ENCODE measurements at regions not wholly inside any gene's neighbourhood (a gene's known extent, or its start where the extent isn't known, plus 50 kb on each side); places are given as distances from the start of the nearest gene placed in this dataset.

DNA sequence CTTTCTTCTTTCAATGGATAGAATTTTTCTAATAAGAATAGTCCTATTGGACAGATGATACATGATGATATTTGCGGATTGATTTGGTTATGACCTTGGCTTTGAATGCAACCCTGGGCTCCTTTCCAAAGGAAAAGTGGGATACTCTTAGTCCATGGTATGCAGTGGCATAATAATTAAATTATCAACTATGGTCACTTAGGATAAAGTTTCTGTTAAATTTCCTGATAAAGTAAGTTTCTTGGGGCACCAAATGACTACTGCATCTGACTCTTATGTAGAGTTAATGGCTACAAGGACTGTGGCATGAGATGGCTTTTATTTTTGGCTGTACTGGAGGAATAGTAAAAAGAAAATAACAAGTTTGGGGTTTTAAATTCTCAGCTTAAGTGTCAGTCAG is 126.7 kb downstream of the QPCT start:
- TF ChIP-seq, protein P1, sequence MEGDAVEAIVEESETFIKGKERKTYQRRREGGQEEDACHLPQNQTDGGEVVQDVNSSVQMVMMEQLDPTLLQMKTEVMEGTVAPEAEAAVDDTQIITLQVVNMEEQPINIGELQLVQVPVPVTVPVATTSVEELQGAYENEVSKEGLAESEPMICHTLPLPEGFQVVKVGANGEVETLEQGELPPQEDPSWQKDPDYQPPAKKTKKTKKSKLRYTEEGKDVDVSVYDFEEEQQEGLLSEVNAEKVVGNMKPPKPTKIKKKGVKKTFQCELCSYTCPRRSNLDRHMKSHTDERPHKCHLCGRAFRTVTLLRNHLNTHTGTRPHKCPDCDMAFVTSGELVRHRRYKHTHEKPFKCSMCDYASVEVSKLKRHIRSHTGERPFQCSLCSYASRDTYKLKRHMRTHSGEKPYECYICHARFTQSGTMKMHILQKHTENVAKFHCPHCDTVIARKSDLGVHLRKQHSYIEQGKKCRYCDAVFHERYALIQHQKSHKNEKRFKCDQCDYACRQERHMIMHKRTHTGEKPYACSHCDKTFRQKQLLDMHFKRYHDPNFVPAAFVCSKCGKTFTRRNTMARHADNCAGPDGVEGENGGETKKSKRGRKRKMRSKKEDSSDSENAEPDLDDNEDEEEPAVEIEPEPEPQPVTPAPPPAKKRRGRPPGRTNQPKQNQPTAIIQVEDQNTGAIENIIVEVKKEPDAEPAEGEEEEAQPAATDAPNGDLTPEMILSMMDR (IDR thresholded peaks at IDR 0.05; ENCODE audit: borderline replicate concordance, extremely low read depth, insufficient read depth), result no peak
- no peaks in the 10 kb centered on the region for H3K4me1 ChIP-seq (ENCODE audit: control insufficient read depth in 2 of 3, insufficient read depth in 2 of 3, low read depth in 1 of 3, low read length in 3 of 3)
- no peak overlapping the region for H3K9ac ChIP-seq (ENCODE audit: low read length in 3 of 3)
- DNase-seq (no peak), FAIRE-seq (no peak)
- intact Hi-C loops (cut with DNase I), result no loop called here
- H3K27me3 ChIP-seq (ENCODE audit: control insufficient read depth, insufficient read depth, low read length), result no peaks in the 10 kb centered on the region
- no peak overlapping the region for H3K27ac ChIP-seq (ENCODE audit: low read depth in 2 of 2, low read length in 2 of 2)
- no peaks in the 10 kb centered on the region for H3K36me3 ChIP-seq (ENCODE audit: control insufficient read depth in 2 of 3, insufficient read depth in 3 of 3, low read length in 3 of 3)
- no peak overlapping the region for H3K4me3 ChIP-seq (ENCODE audit: low read length in 3 of 3)
- H3K9me3 ChIP-seq (ENCODE audit: control insufficient read depth in 2 of 3, insufficient read depth in 1 of 3, low read length in 3 of 3), result no peaks in the 10 kb centered on the region

DNA sequence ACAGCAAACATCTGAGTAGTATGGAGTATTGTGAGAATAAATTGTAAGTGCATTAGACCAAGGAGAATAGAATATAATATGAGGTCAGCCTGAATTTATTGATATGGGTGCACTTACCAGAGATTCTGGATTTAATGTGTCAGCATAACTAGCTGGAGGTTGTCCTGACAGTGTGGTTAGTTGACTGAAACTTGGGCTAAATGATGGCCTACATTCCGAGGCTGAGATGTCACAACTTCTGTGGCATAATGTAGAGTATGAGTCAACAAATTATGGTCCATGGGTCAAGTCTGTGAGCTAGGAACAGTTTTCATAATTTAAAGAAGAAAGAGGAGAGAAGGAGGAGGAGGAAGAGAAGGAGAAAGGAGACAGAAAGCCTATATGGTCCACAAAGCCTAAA is 127.6 kb downstream of the QPCT start:
- FAIRE-seq, result no peak
- Histone ChIP-seq H3K4me3 (ENCODE audit: low read length in 3 of 3) (no peak overlapping the region), H3K27ac (ENCODE audit: low read depth in 2 of 2, low read length in 2 of 2) (no peak overlapping the region), H3K36me3 (ENCODE audit: control insufficient read depth in 2 of 3, insufficient read depth in 3 of 3, low read length in 3 of 3) (no peaks in the 10 kb centered on the region), H3K4me1 (ENCODE audit: control insufficient read depth in 2 of 3, insufficient read depth in 2 of 3, low read depth in 1 of 3, low read length in 3 of 3) (no peaks in the 10 kb centered on the region), H3K27me3 (ENCODE audit: control insufficient read depth, insufficient read depth, low read length) (no peaks in the 10 kb centered on the region), H3K9ac (ENCODE audit: low read length in 3 of 3) (no peak overlapping the region), H3K9me3 (ENCODE audit: control insufficient read depth in 2 of 3, insufficient read depth in 1 of 3, low read length in 3 of 3) (no peaks in the 10 kb centered on the region)
- no peak for DNase-seq
- TF ChIP-seq, protein P1 (IDR thresholded peaks at IDR 0.05; ENCODE audit: borderline replicate concordance, extremely low read depth, insufficient read depth), result no peak
- intact Hi-C loops (cut with DNase I), result no loop called here

DNA sequence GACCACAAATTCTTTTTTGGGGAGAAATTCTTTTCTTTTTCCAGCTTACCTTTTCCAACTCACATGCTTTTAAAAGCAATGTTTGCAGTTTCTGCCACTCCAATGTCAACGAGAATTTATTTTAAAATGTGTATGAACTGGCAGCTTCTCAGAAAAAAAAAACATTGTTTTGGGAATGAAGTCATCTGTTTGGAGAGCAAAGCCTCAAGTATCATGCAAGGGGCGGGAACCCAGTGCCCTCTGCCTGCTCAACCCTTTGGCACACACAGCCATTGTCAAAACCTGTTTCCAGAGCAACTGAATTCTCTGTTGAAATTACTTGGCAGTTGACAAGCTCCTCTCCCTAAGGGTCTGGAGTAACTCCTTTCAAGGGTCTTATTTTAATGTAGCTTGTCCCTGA is 128.5 kb downstream of the QPCT start:
- Histone ChIP-seq H3K4me1 (ENCODE audit: control insufficient read depth in 2 of 3, insufficient read depth in 2 of 3, low read depth in 1 of 3, low read length in 3 of 3) (no peaks in the 10 kb centered on the region), H3K36me3 (ENCODE audit: control insufficient read depth in 2 of 3, insufficient read depth in 3 of 3, low read length in 3 of 3) (no peaks in the 10 kb centered on the region), H3K27ac (ENCODE audit: low read depth in 2 of 2, low read length in 2 of 2) (no peak overlapping the region), H3K9me3 (ENCODE audit: control insufficient read depth in 2 of 3, insufficient read depth in 1 of 3, low read length in 3 of 3) (no peaks in the 10 kb centered on the region), H3K27me3 (ENCODE audit: control insufficient read depth, insufficient read depth, low read length) (no peaks in the 10 kb centered on the region), H3K4me3 (ENCODE audit: low read length in 3 of 3) (no peak overlapping the region), H3K9ac (ENCODE audit: low read length in 3 of 3) (no peak overlapping the region)
- FAIRE-seq (no peak), DNase-seq (peak in 1 of 5 donors; percentile 43)
- intact Hi-C loops (cut with DNase I), result no loop called here
- TF ChIP-seq, protein P1 (IDR thresholded peaks at IDR 0.05; ENCODE audit: borderline replicate concordance, extremely low read depth, insufficient read depth), result no peak

DNA sequence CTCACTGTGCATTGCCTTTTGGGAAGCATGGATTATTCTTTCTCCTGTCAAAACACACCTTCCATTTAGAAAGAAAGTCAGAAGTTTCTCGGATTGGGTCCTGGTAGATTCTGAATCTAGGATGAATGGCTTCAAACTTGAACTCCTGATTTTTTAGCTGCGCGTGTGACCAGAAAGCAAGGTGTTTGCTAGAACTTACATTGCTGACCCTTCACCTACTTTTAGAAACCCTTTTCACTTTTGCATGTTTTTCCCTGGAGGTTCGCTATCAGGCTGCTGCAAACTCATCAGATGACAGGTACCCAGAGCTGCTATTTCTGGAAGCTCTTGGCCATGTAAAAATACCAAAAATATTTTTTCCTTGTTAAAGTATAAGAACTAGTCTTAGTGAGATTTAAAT is 132.0 kb downstream of the QPCT start:
- H3K36me3 ChIP-seq (ENCODE audit: control insufficient read depth in 2 of 3, insufficient read depth in 3 of 3, low read length in 3 of 3), result no peaks in the 10 kb centered on the region
- H3K4me3 ChIP-seq (ENCODE audit: low read length in 3 of 3), result no peak overlapping the region
- H3K27me3 ChIP-seq (ENCODE audit: control insufficient read depth, insufficient read depth, low read length), result no peaks in the 10 kb centered on the region
- no peak for FAIRE-seq
- no peaks in the 10 kb centered on the region for H3K9me3 ChIP-seq (ENCODE audit: control insufficient read depth in 2 of 3, insufficient read depth in 1 of 3, low read length in 3 of 3)
- DNase-seq, result no peak
- intact Hi-C loops (cut with DNase I), result no loop called here
- TF ChIP-seq, protein P1 (IDR thresholded peaks at IDR 0.05; ENCODE audit: borderline replicate concordance, extremely low read depth, insufficient read depth), result no peak
- no peaks in the 10 kb centered on the region for H3K4me1 ChIP-seq (ENCODE audit: control insufficient read depth in 2 of 3, insufficient read depth in 2 of 3, low read depth in 1 of 3, low read length in 3 of 3)
- H3K27ac ChIP-seq (ENCODE audit: low read depth in 2 of 2, low read length in 2 of 2), result no peak overlapping the region
- no peak overlapping the region for H3K9ac ChIP-seq (ENCODE audit: low read length in 3 of 3)

All from kidney (tissue), 13 donors.